HG03558 (cell line): ENCODE measurements at regions not wholly inside any gene's neighbourhood (a gene's known extent, or its start where the extent isn't known, plus 50 kb on each side); places are given as distances from the start of the nearest gene placed in this dataset.

Source experiments
- ATAC-seq: cut with Tn5 transposase; IDR thresholded peaks from one replicate; pipeline ENCODE4 v1.9.1; 2021; ENCODE audit warnings: moderate number of reproducible peaks; ENCODE audit not compliant: unreplicated experiment; ENCODE audit errors: extremely low read depth

DNA sequence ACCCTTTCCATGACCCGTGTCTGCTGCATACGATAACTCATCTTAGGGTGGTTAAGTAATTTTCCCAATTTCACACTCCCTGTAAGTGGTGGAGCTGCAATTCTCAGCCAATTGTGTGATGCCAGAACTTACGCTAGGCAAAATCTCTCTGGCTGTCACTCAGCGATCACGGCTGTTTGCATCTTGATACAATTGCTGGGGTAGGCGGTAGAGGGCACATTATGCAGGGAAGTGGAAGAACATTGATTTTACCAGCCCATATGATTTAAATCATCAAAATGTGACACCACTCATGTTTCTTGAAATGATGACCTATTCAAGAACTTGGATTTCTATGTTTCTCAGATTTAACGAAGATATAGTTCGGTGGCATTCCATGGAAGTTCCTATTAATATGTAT is 108.7 kb upstream of the ADARB2 start:
- ATAC-seq, result no peak

GRCh38 chr10:1841759-1842158 is 104.4 kb upstream of the ADARB2 start:
- no peak for ATAC-seq

GRCh38 chr10:1829712-1830111 is 92.4 kb upstream of the ADARB2 start:
- no peak for ATAC-seq

GRCh38 chr10:1824928-1825327 is 87.6 kb upstream of the ADARB2 start:
- ATAC-seq, result no peak

- no peak for ATAC-seq
Measured at GRCh38 chr10:1814556-1814955, 77.2 kb upstream of the ADARB2 start.

DNA sequence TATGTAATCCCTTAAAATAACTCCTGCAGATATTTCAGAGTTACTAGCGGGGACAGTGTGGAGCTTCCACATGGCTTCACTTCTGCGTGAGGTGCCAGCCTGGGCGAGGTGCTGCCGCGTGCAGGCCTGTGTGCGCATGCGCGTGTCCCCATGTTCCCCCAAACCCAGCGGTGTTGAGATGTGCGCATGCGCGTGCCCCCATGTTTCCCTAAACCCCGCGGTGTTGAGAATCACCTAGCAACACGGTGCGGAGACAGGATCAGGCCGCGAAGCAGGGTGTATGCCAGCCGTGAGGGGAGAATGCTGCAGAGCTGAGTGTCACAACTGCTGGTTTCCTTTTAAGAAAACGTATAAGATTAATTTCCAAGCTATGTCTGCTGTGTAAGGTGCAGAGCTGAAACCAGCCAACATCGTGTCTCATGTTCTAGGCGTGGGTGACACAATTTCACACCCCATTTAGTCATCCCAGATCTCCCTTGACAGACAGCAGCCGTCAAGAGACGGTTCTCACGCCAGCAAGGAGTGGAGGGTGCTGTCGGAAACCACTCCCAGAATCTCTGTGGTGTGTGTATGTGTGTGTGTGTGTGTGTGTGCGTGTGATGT is 71.9 kb upstream of the ADARB2 start:
- ATAC-seq, result no peak

DNA sequence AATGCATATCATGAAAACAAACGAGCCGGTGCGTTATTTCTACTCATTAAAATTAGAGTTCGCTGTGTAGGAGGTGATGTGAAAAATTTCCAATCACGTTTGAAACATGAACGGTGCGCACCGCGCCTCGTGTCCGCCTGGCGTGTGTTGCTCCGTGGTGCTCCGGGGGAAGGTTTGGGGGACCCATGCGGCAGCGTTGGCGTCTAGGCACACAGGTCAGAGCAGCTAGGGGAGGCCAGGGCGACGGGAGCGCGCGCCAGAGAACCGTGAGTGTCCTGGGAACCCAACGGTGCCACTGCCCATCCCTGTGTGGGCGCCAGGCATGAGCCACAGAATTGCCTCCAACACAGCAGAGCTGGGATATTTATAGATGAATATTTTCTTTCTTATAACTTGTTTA is 70.6 kb upstream of the ADARB2 start:
- ATAC-seq, result no peak

DNA sequence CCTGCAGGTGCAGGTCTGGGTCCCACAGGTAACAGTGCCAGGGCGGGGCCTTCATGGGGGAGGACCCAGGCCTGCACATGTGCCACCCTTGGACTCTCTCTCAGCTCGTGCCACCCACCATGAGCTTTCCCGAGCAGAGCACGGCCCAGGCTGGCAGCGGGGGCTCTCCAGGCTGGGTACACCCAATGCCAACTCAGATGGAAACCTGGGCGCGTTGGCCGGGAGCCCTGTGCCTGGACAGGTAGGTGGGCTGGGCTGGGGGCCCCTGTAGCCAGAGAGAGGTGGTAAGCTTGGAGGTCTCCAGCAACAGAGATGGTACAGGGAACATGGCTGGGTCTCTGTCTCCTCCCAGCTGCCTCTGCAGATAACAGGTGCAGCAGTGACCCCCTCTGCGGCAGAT is 69.9 kb upstream of the ADARB2 start:
- ATAC-seq, result no peak

- ATAC-seq, result no peak
Measured at GRCh38 chr10:1802413-1802812, 65.1 kb upstream of the ADARB2 start.

GRCh38 chr10:1788401-1788800 is 51.1 kb upstream of the ADARB2 start:
- ATAC-seq, result no peak
